CD14-positive monocyte (primary cell): ENCODE measurements at regions not wholly inside any gene's neighbourhood (a gene's known extent, or its start where the extent isn't known, plus 50 kb on each side); places are given as distances from the start of the nearest gene placed in this dataset.

Experiments used
- DNase-seq, 3 donors: peaks; one replicate each; pipeline ENCODE4 v3.0.0-alpha.2; 2011 to 2022
- H2AFZ ChIP-seq: 2 replicates; pipeline ENCODE4 v1.6.0; 2012; ENCODE audit warnings: mild to moderate bottlenecking, low read depth, low read length, inconsistent platforms; ENCODE audit not compliant: insufficient read depth, poor library complexity, severe bottlenecking
- H3K27ac ChIP-seq, 2 donors: 1 replicate in 1 of 2; 2 replicates in 1 of 2; pipeline ENCODE4 v1.5.1; 2012 to 2013; ENCODE audit warnings: low read length in 2 of 2, control low read depth in 1 of 2, inconsistent platforms in 1 of 2, low read depth in 1 of 2, mild to moderate bottlenecking in 1 of 2
- H3K27me3 ChIP-seq, 2 donors: one replicate each; pipeline versions ENCODE4 v1.6.0 to v1.6.1; 2011 to 2013; ENCODE audit warnings: low read length in 2 of 2; ENCODE audit not compliant: control insufficient read depth in 2 of 2, insufficient read depth in 2 of 2
- H3K36me3 ChIP-seq, 2 donors: replicated peaks in 1 of 2; 1 replicate in 1 of 2; 2 replicates in 1 of 2; pipeline versions ENCODE4 v1.5.1 to v1.6.1; 2012 to 2013; ENCODE audit warnings: low read length in 2 of 2, control low read depth in 1 of 2, inconsistent platforms in 1 of 2, mild to moderate bottlenecking in 1 of 2; ENCODE audit not compliant: insufficient read depth in 2 of 2, control insufficient read depth in 1 of 2
- H3K4me1 ChIP-seq, 2 donors: 1 replicate in 1 of 2; 2 replicates in 1 of 2; pipeline versions ENCODE4 v1.5.1 to v1.6.1; 2012 to 2013; ENCODE audit warnings: low read length in 2 of 2, control low read depth in 1 of 2, inconsistent platforms in 1 of 2, mild to moderate bottlenecking in 1 of 2, moderate library complexity in 1 of 2; ENCODE audit not compliant: insufficient read depth in 2 of 2, control insufficient read depth in 1 of 2
- H3K4me2 ChIP-seq: replicated peaks from 2 replicates; pipeline ENCODE3; 2012; ENCODE audit warnings: low read length, moderate library complexity, mild to moderate bottlenecking; ENCODE audit not compliant: poor library complexity, severe bottlenecking; ENCODE audit errors: extremely low read depth
- H3K4me3 ChIP-seq, 3 experiments: fragments of 200-600 bp in 1 of 3; sonication (generic) in 1 of 3; replicated peaks in 1 of 3; 1 replicate in 2 of 3; 2 replicates in 1 of 3; pipeline ENCODE4 v1.5.1; 2011 to 2013; ENCODE audit warnings: low read length in 3 of 3, mild to moderate bottlenecking in 3 of 3, control low read depth in 2 of 3, low read depth in 2 of 3, inconsistent platforms in 1 of 3, moderate library complexity in 1 of 3
- H3K79me2 ChIP-seq: 2 replicates; pipeline ENCODE4 v1.6.0; 2012; ENCODE audit warnings: mild to moderate bottlenecking, control low read depth, inconsistent platforms, low read length, moderate library complexity; ENCODE audit not compliant: insufficient read depth
- H3K9ac ChIP-seq: 2 replicates; pipeline ENCODE4 v1.6.0; 2017; ENCODE audit warnings: low read length, mild to moderate bottlenecking; ENCODE audit not compliant: insufficient read depth, poor library complexity, severe bottlenecking
- H3K9me3 ChIP-seq, 2 donors: replicated peaks in 1 of 2; 1 replicate in 1 of 2; 2 replicates in 1 of 2; pipeline versions ENCODE4 v1.5.1 to v1.6.1; 2012 to 2013; ENCODE audit warnings: low read length in 2 of 2, control low read depth in 1 of 2; ENCODE audit not compliant: control insufficient read depth in 1 of 2, insufficient read depth in 1 of 2
- H4K20me1 ChIP-seq: 2 replicates; pipeline ENCODE4 v1.6.0; 2012; ENCODE audit warnings: mild to moderate bottlenecking, low read length, control low read depth, moderate library complexity; ENCODE audit not compliant: insufficient read depth
- H3K27ac Mint-ChIP-seq, 7 donors: one replicate each; pipeline ENCODE4 v1.8.0; 2020; ENCODE audit warnings: mild to moderate bottlenecking in 7 of 7, mixed read lengths in 7 of 7, moderate library complexity in 6 of 7, inconsistent platforms in 2 of 7
- H3K27me3 Mint-ChIP-seq, 3 donors: one replicate each; pipeline ENCODE4 v1.8.0; 2021 to 2022; ENCODE audit warnings: low read depth in 3 of 3, mild to moderate bottlenecking in 3 of 3, mixed read lengths in 3 of 3, moderate library complexity in 3 of 3, inconsistent platforms in 1 of 3
- H3K36me3 Mint-ChIP-seq, 2 donors: one replicate each; pipeline ENCODE4 v1.8.0; 2020; ENCODE audit warnings: mixed read lengths in 2 of 2, inconsistent platforms in 1 of 2, mild to moderate bottlenecking in 1 of 2
- H3K4me1 Mint-ChIP-seq: one replicate; pipeline ENCODE4 v1.8.0; 2020; ENCODE audit warnings: mild to moderate bottlenecking, mixed read lengths
- H3K4me3 Mint-ChIP-seq, 2 donors: one replicate each; pipeline ENCODE4 v1.8.0; 2020; ENCODE audit warnings: mild to moderate bottlenecking in 2 of 2, mixed read lengths in 2 of 2, moderate library complexity in 1 of 2
- H3K9me3 Mint-ChIP-seq, 7 donors: one replicate each; pipeline ENCODE4 v1.8.0; 2020 to 2022; ENCODE audit warnings: mixed read lengths in 7 of 7, mild to moderate bottlenecking in 6 of 7, moderate library complexity in 6 of 7, inconsistent platforms in 2 of 7
- WGBS: methylation state at CpG from one replicate; pipeline ENCODE4 v1.1.5; 2013; ENCODE audit warnings: missing lambda C conversion rate; ENCODE audit not compliant: insufficient coverage; 5-methylcytosine and 5-hydroxymethylcytosine counted together
- intact Hi-C, 2 donors: fragments of 100-400 bp; cut with micrococcal nuclease; formaldehyde crosslinking; loops; one replicate each; pipeline versions ENCODE4 v1.15.0 to v1.15.1; 2023
- TF ChIP-seq, protein P1 (sequence below): fragments of 200-600 bp; IDR thresholded peaks from one replicate; pipeline ENCODE4 v1.8.0; 2022; ENCODE audit warnings: antibody characterized with exemption, mild to moderate bottlenecking

DNA sequence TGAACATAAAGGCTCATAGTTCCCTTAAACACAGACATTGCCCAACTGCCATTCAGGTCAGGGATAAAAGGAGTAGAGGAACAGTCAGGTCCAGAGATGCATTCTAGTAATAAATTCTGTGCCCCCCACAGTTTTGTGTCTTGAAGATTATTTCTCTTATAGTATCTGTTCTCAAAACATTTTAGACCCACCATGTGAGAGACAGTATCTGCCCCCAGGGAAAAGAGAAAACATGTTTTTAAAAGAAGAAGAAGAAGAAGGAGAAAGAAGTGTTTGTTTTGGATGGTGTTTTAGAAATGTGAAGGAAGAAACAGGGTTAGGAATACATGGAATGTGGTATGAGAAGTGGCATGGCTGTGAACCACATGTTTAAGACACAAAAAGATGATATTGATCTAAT, 629.6 kb upstream of the EPHA7 start:
- Mint-ChIP-seq H3K27ac (no peak overlapping the region), H3K4me1 (no peaks in the 10 kb centered on the region), H3K4me3 (no peak overlapping the region), H3K9me3 (no peaks in the 10 kb centered on the region), H3K36me3 (no peaks in the 10 kb centered on the region), H3K27me3 (no peaks in the 10 kb centered on the region)
- Histone ChIP-seq H3K79me2 (no peaks in the 10 kb centered on the region), H3K4me3 (no peak overlapping the region), H3K36me3 (no peaks in the 10 kb centered on the region), H3K27ac (no peak overlapping the region), H3K4me1 (no peaks in the 10 kb centered on the region), H3K27me3 (no peaks in the 10 kb centered on the region), H3K9ac (no peak overlapping the region), H4K20me1 (no peaks in the 10 kb centered on the region), H3K9me3 (no peaks in the 10 kb centered on the region), H3K4me2 (no peak overlapping the region), H2AFZ (no peak overlapping the region)
- intact Hi-C loops = no loop called here
- DNase-seq = no peak
- TF ChIP-seq, protein P1, sequence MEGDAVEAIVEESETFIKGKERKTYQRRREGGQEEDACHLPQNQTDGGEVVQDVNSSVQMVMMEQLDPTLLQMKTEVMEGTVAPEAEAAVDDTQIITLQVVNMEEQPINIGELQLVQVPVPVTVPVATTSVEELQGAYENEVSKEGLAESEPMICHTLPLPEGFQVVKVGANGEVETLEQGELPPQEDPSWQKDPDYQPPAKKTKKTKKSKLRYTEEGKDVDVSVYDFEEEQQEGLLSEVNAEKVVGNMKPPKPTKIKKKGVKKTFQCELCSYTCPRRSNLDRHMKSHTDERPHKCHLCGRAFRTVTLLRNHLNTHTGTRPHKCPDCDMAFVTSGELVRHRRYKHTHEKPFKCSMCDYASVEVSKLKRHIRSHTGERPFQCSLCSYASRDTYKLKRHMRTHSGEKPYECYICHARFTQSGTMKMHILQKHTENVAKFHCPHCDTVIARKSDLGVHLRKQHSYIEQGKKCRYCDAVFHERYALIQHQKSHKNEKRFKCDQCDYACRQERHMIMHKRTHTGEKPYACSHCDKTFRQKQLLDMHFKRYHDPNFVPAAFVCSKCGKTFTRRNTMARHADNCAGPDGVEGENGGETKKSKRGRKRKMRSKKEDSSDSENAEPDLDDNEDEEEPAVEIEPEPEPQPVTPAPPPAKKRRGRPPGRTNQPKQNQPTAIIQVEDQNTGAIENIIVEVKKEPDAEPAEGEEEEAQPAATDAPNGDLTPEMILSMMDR = no peak

DNA sequence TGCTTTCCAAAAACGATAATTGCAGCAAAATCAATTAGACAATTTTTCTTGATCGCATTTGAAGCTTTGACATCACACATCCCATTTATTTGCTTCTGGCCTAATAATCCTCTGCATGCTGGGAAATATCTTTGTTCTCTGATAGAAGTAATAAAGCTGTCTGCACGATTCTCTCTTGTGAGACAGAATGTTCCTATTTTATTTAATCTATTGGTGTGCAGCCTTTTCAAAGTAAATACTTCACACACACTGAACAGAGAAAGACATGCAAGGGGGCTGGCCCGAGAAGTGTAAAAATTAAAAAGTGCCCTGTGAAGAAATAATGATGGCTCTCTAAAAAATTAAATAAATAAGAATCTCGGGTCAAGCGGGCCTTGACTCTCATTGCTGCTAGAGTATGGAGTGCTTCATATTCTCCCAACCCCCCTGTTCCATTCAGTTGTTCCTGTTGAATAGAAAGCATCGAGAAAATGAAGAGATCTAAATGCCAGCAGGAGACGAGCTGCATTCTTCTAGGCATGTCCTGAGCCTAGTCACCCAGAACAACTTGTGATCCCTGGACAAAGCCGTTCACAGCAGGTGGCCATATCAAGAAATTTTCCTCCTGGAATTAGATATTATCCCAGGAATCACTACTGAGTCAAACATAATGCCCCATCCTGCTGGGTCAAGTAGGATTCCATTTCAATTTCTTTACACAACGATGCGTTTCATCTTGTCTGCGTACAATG, 625.9 kb upstream of the EPHA7 start:
- Histone ChIP-seq H3K4me1 (no peaks in the 10 kb centered on the region), H3K4me2 (no peak overlapping the region), H3K36me3 (no peaks in the 10 kb centered on the region), H3K27me3 (no peaks in the 10 kb centered on the region), H3K27ac (no peak overlapping the region), H3K9ac (no peak overlapping the region), H2AFZ (no peak overlapping the region), H3K9me3 (no peaks in the 10 kb centered on the region), H3K4me3 (no peak overlapping the region), H4K20me1 (no peaks in the 10 kb centered on the region), H3K79me2 (no peaks in the 10 kb centered on the region)
- Mint-ChIP-seq H3K9me3 (peaks cover 0 to 2% (median 0%) of the 10 kb centered on the region in 7 donors), H3K4me3 (no peak overlapping the region), H3K4me1 (no peaks in the 10 kb centered on the region), H3K27ac (no peak overlapping the region), H3K36me3 (no peaks in the 10 kb centered on the region), H3K27me3 (no peaks in the 10 kb centered on the region)
- WGBS = 78% methylated on average over 5 of the region's 12 CpGs
- intact Hi-C loops = no loop called here
- TF ChIP-seq, protein P1 = no peak
- DNase-seq = no peak
